HG02642 (cell line): ENCODE measurements at regions not wholly inside any gene's neighbourhood (a gene's known extent, or its start where the extent isn't known, plus 50 kb on each side); places are given as distances from the start of the nearest gene placed in this dataset.

ENCODE experiments used
- ATAC-seq: cut with Tn5 transposase; IDR thresholded peaks from one replicate; pipeline ENCODE4 v1.9.1; 2021; ENCODE audit warnings: mild to moderate bottlenecking; ENCODE audit not compliant: unreplicated experiment, poor library complexity

DNA sequence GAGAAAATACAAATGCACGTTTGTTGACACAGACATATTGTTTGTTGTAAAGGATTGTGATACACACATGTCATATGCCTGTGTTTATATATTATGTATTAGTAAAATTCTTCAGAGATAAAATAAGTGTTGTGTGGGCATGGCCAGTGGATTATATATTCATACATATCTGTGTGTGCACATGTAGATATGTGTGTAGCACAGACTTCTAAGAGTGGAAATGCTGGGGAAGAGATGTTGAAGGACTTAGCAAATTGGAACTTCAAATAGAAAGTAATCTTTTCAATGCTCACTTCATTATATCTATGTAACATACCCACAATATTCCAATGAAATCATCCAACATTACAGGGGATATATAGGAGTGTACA is 413.2 kb downstream of the LMO7 start:
- no peak for ATAC-seq

DNA sequence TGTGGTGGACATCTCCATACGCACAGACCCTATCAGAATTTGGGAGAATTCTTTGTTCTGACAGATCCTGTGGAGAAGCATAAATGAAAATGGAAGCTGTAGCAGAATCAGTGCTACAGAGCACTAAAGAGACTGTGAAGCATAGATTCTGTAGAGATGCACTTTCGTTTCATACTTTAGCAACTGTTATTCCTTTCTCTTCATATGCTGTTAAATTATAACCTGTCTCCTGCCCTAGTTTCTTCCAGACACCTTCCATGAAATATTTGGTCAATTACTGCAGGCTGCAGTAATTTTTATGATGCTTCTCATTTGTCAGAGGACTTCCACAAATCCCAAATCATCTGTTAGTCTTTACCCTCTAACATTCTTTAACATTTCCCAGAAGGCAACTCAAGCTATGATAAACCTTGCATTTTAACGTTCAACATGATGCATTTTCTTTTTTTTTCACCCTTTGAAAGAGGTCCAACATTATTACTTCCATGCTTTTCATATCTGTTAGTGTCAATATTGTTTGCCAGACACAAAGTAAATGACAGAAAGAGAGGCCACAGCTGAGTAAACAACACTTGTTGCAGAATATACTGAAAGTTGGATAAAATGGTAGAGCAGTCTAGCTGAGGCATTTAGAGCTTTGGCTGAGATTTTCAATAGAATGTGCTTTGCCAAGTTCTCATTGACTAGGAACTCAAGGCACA is 412.7 kb downstream of the LMO7 start:
- ATAC-seq: no peak

DNA sequence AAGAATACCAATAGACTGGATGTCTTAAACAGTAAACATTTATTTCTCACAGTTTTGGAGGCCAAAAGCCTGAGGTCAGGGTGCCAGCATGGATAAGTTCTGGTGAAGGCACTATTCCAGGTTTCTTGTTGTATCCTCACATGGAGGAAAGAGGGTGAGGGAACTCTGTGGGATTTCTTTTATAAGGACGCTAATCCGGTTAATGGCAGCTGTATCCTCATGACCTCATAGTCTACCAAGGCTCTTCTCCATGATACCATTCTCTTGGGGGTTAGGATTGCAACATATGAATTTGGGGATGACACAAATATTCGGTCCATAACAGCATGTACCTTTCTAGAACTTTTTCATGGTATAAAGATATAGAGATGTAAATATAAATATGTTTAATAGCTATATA is 412.0 kb downstream of the LMO7 start:
- no peak for ATAC-seq

DNA sequence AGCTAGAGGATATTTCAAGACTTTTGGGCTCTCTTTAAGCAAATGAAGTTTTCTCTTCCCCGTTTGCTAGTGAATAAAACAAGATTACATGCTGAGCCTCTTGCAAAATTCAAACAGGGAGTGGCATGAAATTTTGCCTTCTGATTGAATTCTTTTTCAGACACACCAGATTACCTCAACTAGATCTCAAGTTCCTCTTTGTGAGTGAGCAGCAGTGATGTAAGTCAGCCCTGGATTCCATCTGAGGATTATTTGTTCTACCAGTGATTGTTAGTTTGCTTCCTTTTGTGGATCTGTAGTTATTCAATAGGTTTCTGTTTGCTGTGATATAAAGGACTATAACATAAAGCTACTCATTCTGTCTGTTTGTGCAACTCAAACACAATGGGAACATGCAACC is 407.7 kb downstream of the LMO7 start:
- no peak for ATAC-seq

DNA sequence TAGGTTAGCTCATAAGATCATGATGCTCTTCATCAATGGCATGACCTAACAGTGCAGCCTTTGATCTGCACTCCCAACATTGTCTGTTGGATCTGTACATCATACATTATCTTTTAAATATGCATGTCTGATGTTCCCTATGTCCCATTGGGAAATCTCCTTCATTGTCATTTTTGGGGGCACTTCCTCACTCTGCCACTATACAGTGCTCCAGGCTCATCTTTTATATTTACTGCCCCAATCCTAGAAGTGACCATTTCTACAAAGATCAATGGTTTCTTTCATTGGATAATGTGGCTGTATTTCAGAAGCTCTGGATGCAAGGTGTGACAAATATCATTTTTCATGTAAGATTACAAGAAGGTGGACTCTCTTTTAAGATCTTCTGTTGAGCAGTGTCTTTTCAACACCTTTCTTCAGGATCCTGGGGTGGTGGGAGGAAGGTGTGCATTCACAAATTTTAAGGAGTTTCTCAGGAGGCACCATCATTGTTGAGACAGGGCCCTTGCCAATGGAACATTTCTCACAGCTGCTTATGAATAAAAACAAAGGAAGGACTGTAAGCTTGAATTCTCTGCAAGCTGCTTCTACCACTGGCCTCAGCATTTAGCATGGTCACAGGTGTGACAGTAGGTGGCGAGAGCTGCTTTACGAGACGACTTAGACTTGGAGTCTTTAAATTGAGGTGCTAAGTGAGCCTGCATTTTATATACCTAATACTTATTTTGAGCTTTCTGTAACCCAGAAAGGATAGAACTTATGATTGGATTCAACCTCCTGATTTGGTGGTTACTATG is 403.0 kb downstream of the LMO7 start:
- ATAC-seq: no peak

DNA sequence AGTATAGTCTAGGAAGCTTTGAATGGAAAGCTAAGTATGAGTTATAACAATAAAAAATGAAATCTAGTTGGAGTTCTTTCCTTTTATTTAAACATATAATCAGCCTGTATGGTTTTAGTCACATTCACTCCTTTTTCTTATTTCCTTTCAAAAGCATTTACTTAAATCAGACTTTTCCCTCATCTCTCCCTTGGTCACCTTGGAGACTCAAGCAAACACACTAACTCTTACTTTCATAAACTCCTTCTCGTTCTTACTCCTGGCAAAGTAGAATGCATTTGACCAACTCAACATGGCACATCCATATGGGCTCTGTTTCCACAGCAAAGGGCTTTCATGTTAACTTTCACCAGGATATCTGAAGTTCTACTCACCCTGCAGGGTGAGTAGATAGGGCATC is 400.0 kb downstream of the LMO7 start:
- ATAC-seq: no peak

DNA sequence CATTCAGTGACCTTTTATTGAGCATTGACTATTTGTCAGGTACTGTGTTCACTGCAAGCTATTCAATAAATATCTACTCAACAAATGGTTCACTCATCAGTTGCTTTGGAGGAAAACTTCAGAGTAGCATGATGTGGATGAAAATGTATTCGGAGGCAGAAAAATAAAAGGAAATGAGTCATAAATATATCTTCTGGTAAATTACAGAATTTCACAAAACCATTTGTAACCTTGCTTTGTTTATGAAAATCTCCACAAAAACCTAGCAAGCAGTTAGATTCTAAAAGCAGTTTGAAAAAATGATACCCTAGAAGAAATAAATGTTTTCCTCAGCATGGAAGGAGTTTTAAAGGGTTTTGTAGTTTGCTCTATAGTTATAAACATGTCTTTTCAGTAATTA is 399.6 kb downstream of the LMO7 start:
- no peak for ATAC-seq

DNA sequence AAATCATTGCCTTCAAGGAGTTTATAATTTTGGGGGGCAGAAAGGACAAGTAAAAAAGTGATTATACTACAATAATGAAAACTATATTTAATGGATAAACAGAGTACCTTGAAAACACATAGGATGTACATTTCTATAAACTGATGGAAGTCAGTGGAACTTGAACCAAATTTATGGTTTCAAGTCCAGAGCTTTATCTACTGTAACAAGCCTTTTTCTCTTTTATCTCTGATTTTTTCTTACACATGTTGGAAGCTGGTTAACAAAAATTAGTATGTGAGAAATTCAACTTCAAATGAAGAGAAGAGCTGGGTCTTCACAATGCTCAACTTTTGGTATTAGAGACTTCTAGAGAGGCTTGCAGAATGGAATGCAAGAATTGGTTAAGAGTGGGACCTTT is 393.6 kb downstream of the LMO7 start:
- no peak for ATAC-seq

DNA sequence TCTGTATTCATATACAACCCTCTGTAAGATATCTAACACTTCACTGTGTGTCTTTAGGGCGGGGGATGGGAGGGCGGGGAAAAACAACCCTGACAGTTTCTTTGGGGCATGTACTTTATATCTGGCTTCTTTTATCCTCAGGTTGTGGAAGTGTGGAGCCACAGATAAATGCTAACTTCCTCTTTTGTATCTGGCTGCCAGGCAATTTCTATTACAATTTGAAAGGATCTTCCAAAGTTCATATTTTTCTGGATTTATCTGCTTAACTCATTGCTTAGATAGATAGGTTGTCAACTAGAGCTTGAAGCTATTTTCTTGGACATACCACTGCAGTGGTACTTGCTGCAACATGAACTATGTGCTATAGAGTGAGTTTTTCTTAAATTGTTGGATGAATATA is 393.0 kb downstream of the LMO7 start:
- ATAC-seq: no peak

DNA sequence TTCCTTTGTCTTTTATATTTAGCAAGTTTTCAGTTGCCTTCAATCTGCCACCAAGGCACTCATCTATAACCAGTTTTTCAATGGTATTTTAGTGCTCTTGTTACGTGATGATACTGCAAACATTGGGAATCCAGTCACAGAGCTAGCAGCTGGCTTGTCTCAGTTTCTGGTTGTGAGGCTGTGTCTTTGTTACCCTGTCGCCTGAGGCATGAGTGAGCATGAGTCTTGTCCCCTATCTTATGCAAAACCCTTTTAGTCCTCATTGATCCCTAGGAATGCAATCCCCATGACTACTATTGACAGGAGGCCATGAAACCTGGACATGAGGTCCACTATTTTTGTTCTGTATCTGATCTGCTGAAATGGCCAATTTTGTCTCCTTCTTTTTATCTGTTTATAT is 391.0 kb downstream of the LMO7 start:
- no peak for ATAC-seq

DNA sequence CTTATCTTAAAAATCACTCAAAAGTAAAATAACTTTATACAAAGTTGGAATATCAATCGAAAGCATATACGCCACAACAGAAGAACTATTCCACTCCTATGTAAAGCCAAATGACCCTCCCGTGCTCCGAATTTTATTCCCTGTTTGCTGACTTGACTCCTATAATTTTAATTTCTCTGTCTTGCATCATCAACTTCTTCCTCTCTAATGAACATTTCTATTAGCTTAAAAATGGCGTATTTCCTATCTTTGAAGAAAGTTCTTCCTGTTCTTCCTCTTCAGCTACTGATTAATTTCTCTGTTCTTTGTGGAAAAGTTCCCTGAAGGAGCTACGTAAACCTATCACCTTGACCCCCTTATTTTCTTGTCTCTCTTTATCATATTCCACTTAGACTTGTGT is 389.3 kb downstream of the LMO7 start:
- no peak for ATAC-seq

DNA sequence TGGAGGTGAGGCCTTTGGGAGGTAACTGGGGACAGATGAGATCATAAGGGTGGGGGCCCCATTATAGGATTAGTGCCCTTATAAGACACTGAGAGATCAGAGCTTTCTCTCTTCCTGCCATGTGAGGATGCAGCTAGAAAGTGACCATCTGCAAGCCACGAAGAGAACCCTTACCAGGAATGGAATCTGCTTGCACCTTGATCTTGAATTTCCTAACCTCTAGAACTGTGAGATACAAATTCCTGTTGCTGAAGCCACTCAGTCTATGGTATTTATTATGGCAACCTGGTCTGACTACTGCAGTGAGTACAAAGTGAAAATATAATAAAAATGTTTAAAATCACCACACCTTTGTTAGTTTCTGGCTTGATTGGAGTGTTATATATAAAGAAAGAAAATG is 388.0 kb downstream of the LMO7 start:
- no peak for ATAC-seq

DNA sequence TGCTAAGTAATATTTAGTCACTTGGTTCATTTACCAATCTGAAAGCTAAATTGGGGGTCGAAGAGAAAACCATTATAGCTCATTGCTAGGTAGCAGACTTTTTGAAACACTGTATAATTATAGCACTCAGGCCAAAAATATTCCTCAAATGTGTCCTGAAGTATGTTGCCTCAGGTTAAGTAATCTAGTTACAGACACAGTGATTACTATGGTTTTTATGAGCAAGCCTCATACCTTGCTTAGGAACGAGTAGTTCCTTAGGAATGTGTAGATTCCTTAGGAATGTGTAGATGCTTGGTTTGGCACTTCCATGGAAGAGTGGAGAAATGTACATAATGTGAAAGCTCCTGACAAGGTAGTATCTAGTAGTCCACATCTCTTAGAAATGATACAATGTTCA is 387.5 kb downstream of the LMO7 start:
- ATAC-seq: no peak

DNA sequence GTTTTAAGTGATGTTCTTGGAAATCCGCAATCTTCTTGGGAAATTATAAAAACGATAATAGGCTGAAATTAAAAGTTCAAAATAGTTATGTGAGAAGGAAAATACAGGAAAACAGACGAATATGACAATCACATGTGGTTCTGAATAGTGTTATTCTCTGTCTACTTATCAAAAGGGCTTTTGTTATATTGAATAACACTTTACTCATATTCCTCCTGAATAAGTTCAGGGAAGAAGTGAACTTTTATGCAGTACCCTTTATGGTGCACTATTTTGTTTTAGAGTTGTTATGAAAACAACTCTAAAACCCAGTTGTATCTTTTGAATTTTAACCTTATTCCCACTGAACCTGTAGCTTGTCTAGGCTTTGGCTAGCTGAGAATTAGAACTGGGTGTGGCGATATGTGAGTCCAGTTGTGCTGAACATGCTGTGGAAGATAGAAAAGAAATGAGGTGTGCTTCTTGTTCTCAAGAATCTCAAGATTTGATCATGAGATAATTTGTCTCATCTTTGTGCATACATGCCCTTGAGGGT is 384.4 kb downstream of the LMO7 start:
- ATAC-seq: no peak

DNA sequence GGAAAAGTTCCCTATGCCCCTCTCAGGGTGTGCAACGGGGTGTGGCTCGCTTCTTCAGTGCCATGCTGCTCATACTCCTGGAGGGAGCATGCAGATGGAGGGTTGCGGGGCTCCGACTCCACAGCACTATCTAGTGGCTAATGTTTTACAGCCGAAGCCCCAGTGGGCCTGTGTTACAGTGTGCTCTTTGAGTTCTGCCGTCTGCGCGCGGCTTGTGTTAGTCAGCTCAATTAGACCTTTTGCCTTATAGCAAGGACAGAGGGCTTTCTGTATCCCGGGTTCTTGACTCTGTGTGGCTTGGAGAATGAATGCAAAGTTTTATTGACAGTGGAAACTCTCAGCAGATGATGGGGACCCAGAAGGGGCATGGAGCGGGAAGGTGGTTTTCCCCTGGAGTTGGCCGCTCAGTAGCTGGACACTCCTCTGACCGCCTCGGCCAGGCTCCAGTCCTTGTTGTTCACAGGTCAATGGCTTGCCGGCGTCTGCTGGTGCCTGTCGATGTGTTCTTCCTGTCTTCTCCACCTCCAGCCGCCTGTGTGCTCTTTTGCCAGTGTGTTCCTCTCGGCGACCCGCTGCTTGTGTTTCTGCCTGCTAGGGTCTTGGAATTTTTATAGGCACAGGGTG is 383.4 kb downstream of the LMO7 start:
- ATAC-seq: no peak

DNA sequence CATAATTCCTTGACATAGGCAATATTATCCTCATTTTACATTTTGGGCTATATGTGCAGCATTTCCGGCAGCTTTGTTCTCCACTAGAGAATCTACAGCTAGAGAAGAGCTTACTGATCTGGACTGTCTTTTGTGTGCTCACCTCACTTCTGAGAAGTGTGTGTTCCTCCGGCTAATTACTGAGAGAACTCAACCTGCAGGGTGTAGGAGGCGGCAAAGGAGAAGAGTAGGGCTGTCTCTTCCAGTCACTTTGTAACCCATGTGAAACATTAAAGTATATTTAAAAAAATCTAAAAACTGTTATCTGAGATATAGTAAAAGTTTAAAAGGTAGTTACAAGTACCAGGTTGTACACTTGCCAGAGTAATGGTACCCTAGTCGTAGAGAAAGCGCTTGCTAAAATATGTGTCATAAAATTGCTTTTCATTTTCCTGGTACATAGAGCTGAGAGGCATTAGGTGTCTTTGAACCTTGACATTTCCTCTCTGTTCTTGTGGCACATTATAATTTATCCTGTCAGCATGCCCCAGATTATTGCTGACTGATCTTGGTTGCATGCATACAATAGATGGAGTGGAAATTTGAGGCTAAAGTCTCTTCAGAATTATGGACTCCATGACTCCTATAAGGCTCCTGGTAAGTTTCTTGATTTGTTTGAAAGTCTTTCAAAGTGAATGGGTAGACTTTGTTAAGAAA is 381.9 kb downstream of the LMO7 start:
- ATAC-seq: no peak

DNA sequence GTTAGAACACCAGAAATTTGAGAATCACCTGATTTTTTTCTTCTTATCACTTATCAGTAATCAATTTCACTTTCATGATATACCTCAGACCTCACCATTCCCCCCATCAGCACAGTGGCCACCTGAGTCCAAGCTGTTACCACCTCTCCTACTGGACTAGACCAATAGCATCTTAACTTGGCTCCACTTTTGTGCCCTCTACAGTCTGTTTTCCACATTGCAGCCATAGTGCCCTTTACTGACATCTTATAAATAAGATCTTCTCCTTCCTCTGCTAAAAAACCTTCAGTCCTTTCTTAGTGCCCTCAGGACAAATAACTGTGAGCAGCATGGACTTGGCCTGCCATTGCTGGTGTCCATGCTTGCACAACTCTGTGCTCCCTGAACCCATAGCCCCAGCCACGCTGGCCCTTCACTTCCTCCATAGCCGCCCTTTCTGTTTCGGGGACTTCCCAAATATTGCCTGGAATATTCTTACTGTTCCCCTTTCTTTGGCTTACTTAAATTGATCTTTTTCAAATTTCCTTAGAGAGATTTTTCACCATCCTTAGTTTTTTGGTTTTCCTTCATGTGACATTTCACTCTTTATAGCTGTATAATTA is 380.8 kb downstream of the LMO7 start:
- peak; percentile 78 for ATAC-seq

DNA sequence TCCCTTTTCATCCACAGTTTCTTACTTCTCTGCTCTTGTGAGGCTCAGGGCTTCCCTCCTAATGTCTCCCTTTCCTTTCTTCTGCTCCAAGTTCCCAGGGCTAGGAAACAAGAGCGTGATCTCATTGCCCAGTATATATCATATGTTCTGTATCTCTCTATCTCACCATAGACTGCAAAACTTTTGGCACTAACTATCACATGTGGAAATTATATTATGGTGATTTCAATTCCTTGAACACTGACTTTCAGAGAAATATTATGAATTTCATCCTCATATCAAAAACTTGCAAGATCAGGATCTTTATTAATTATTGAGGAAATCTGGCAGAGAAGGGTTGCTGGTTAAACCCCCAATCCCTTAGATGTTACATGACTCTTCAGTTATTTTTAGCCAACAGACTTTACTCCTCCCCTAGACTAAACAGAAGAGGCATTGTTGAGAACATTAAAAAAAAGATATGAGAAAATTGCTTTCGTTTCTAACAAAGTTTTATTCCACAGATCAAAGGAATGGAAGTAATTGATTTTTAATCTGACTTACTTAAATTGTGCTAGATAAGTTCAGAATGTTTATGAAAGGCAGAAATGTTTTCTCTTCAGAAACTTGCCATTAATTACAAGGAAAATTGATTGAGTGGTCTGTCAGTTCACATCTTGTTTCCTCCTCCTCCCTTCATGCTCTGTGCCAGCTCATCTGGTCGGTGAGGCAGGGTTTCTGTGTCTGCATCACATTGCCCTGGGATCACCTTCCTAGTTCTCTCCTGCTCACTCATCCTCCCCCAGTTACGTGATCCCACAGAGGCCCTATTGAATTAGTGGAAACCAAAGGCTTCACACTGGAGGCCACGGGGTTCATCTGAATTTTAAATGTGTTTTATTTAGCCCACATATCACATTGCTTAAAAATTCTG is 378.5 kb downstream of the LMO7 start:
- no peak for ATAC-seq

DNA sequence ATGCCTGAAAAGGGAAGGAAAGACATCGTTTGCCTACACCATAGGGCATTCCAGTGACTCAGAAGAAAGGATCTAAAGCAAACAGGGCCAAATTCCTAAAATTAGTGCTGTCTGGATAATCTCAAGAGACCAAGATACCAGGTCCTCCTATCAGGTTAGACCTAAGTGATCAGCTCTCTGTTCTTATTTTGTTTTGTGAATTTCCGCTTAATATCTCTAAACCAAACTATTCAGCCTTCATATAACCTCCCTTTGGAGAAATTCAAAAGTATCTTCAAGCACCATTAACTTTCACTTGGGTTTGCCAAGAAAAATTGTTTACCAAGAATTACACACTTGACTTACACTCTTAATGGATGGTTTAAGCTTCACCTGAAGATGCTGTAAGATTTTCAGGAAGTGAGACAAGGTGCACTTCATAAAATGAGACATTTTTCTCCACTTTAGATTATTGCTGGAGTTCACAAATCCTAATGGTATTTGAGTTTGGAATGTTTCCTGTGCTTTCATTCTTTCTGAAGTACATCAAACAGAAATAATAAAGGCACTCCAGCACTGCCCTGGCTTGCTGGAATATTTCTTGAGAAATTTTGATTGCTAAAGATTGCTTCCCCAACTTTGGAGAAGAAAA is 376.1 kb downstream of the LMO7 start:
- ATAC-seq: no peak
